K562 (cell line): ENCODE measurements at regions not wholly inside any gene's neighbourhood (a gene's known extent, or its start where the extent isn't known, plus 50 kb on each side); places are given as distances from the start of the nearest gene placed in this dataset.

Experiments used
- ATAC-seq: fragments of 200-7000 bp; cut with Tn5 transposase; 3 replicates; pipeline ENCODE4 v1.9.1; 2020; ENCODE audit warnings: moderate library complexity
- BruUV-seq: library from RNA; stranded (reverse); fragments of 400-500 nt; replicated peaks from 2 replicates; lab custom pipeline; 2021; lab: Mats Ljungman, UMichigan
- CTCF ChIA-PET: fragments of 300-600 bp; formaldehyde crosslinking; extraction: SDS; loops from one replicate; lab custom pipeline; 2021; ENCODE audit warnings: low intra/inter-chr PET ratio; lab: Yijun Ruan, JAX
- POLR2A ChIA-PET: fragments of 300-600, 350-650 bp; sonication (Branson Sonifier 250); formaldehyde crosslinking; extraction: SDS; loops from one replicate; lab custom pipeline; 2021; ENCODE audit warnings: antibody characterized with exemption, inconsistent platforms; lab: Yijun Ruan, JAX
- DNase-seq, 4 experiments: peaks; one replicate each; pipeline versions ENCODE4 v3.0.0 to v3.0.0-alpha.2; 2011 to 2018; ENCODE audit warnings: low spot score in 3 of 4, mixed read lengths in 3 of 4; ENCODE audit errors: extremely low read depth in 1 of 4
- FAIRE-seq: peaks from 2 replicates; lab custom pipeline; 2011; peaks lifted over from hg19 to GRCh38; lab: Jason Lieb, UNC
- H2AFZ ChIP-seq: 2 replicates; pipeline ENCODE4 v1.6.0; 2011; ENCODE audit warnings: low read depth, low read length, control low read depth, inconsistent platforms
- H3K27ac ChIP-seq: fragments of 200-600 bp; 3 replicates; pipeline ENCODE4 v1.8.0; 2011; ENCODE audit warnings: low read depth, mild to moderate bottlenecking, control low read depth, inconsistent platforms, low read length, moderate library complexity, mixed read lengths; ENCODE audit errors: extremely low read depth
- H3K27me3 ChIP-seq, 2 experiments: fragments of 300-600 bp in 1 of 2; 2 replicates in 1 of 2; 3 replicates in 1 of 2; pipeline versions ENCODE4 v1.6.0 to v1.8.0; 2011; ENCODE audit warnings: inconsistent platforms in 2 of 2, low read length in 2 of 2, mild to moderate bottlenecking in 1 of 2, mixed read lengths in 1 of 2, moderate library complexity in 1 of 2; ENCODE audit not compliant: control insufficient read depth in 2 of 2, insufficient read depth in 2 of 2
- H3K36me3 ChIP-seq: fragments of 300-600 bp; 3 replicates; pipeline ENCODE4 v1.8.0; 2011; ENCODE audit warnings: mild to moderate bottlenecking, low read length, inconsistent platforms; ENCODE audit not compliant: control insufficient read depth, insufficient read depth
- H3K4me1 ChIP-seq, 2 experiments: fragments of 200-600 bp in 1 of 2; replicated peaks in 1 of 2; 2 replicates in 1 of 2; 3 replicates in 1 of 2; pipeline versions ENCODE4 v1.5.1 to v1.8.0; 2011; ENCODE audit warnings: inconsistent platforms in 2 of 2, low read length in 2 of 2, mild to moderate bottlenecking in 1 of 2, mixed read lengths in 1 of 2, moderate library complexity in 1 of 2; ENCODE audit not compliant: control insufficient read depth in 2 of 2, insufficient read depth in 2 of 2
- H3K4me2 ChIP-seq: 2 replicates; pipeline ENCODE4 v1.6.1; 2011; ENCODE audit warnings: low read length, control low read depth, inconsistent platforms, mixed read lengths; ENCODE audit not compliant: insufficient read depth
- H3K4me3 ChIP-seq: fragments of 200-600 bp; sonication (generic), shearing (Covaris generic); 2 replicates; pipeline ENCODE4 v1.5.1; 2016; ENCODE audit warnings: control low read depth, inconsistent platforms
- H3K79me2 ChIP-seq: fragments of 200-600 bp; 3 replicates; pipeline ENCODE4 v1.8.0; 2011; ENCODE audit warnings: low read length, inconsistent platforms; ENCODE audit not compliant: control insufficient read depth, insufficient read depth
- H3K9ac ChIP-seq, 2 experiments: 2 replicates each; pipeline versions ENCODE4 v1.6.0 to v1.6.1; 2011; ENCODE audit warnings: low read depth in 2 of 2, low read length in 2 of 2, control low read depth in 1 of 2, inconsistent platforms in 1 of 2, mild to moderate bottlenecking in 1 of 2, mixed read lengths in 1 of 2; ENCODE audit not compliant: insufficient read depth in 1 of 2
- H3K9me1 ChIP-seq: one replicate; pipeline ENCODE4 v1.6.0; 2011; ENCODE audit warnings: inconsistent platforms, mild to moderate bottlenecking, low read length, moderate library complexity; ENCODE audit not compliant: control insufficient read depth, insufficient read depth
- H3K9me3 ChIP-seq: replicated peaks from 2 replicates; pipeline ENCODE4 v1.5.1; 2011; ENCODE audit warnings: low read depth, low read length, inconsistent platforms; ENCODE audit not compliant: control insufficient read depth, insufficient read depth
- H4K20me1 ChIP-seq: replicated peaks from 2 replicates; pipeline ENCODE4 v1.6.1; 2011; ENCODE audit warnings: low read length, inconsistent platforms, mixed read lengths; ENCODE audit not compliant: control insufficient read depth, insufficient read depth
- BCOR ChIP-seq: fragments of 450-650 bp; IDR thresholded peaks from 2 replicates; pipeline ENCODE4 v1.6.1; 2016
- CCAR2 ChIP-seq: fragments of 200-400 bp; formaldehyde crosslinking; IDR thresholded peaks from 2 replicates; pipeline ENCODE4 v1.6.1; 2017; ENCODE audit warnings: mild to moderate bottlenecking, low read depth, low read length
- ESRRA ChIP-seq: fragments of 450-650 bp; IDR thresholded peaks from 2 replicates; pipeline ENCODE4 v1.6.1; 2014; ENCODE audit warnings: low read depth, mild to moderate bottlenecking, moderate library complexity, borderline replicate concordance
- FOXA3 ChIP-seq, 2 experiments: fragments of 450-650 bp in 1 of 2; sonication (generic) in 1 of 2; formaldehyde crosslinking; IDR thresholded peaks in 1 of 2; conservative IDR thresholded peaks in 1 of 2; 2 replicates each; pipeline versions ENCODE4 v1.4.0 to v1.8.0; 2020 to 2022; ENCODE audit warnings: mild to moderate bottlenecking in 2 of 2, missing genetic modification reagents in 1 of 2
- KAT2B ChIP-seq: IDR thresholded peaks from one replicate; pipeline ENCODE4 v1.6.1; 2012; ENCODE audit warnings: low read depth, mild to moderate bottlenecking, control low read depth, inconsistent platforms, low read length, moderate library complexity
- KLF6 ChIP-seq: fragments of 250-450 bp; sonication (Bioruptor Pico); IDR thresholded peaks from 2 replicates; pipeline ENCODE4 v1.4.0; 2020; ENCODE audit warnings: mild to moderate bottlenecking, moderate library complexity, borderline replicate concordance
- MAFG ChIP-seq: fragments of 450-650 bp; conservative IDR thresholded peaks from 2 replicates; pipeline ENCODE4 v1.6.1; 2016; ENCODE audit warnings: missing genetic modification characterization, missing compliant biosample characterization
- MCM2 ChIP-seq: fragments of 450-650 bp; IDR thresholded peaks from 2 replicates; pipeline ENCODE4 v1.6.1; 2017; ENCODE audit warnings: low read depth, mild to moderate bottlenecking
- MEF2D ChIP-seq: conservative IDR thresholded peaks from 2 replicates; pipeline ENCODE4 v1.6.1; 2016; ENCODE audit warnings: low read depth, missing genetic modification characterization, missing compliant biosample characterization
- MYC ChIP-seq, 2 experiments: fragments of 250-450 bp in 1 of 2; sonication (Bioruptor Pico) in 1 of 2; IDR thresholded peaks; 2 replicates each; pipeline versions ENCODE4 v1.5.1 to v1.6.1; 2012 to 2021; ENCODE audit warnings: low read depth in 2 of 2, borderline replicate concordance in 1 of 2, improper control_type of control experiment in 1 of 2, low read length in 1 of 2, mild to moderate bottlenecking in 1 of 2, moderate library complexity in 1 of 2
- POLR2G ChIP-seq: fragments of 200-400 bp; formaldehyde crosslinking; IDR thresholded peaks from 2 replicates; pipeline ENCODE4 v1.6.1; 2017; ENCODE audit warnings: low read depth, mild to moderate bottlenecking, antibody characterized with exemption, low read length, moderate library complexity
- SIN3A ChIP-seq, 2 experiments: fragments of 150-350 bp in 1 of 2; IDR thresholded peaks; 2 replicates each; pipeline ENCODE4 v1.6.1; 2011 to 2016; ENCODE audit warnings: borderline replicate concordance in 2 of 2, low read depth in 2 of 2, low read length in 2 of 2, mild to moderate bottlenecking in 2 of 2, moderate library complexity in 2 of 2; ENCODE audit not compliant: control insufficient read depth in 1 of 2
- SIX5 ChIP-seq, 2 experiments: IDR thresholded peaks; 2 replicates each; pipeline ENCODE4 v1.6.1; 2011; ENCODE audit warnings: low read length in 2 of 2, borderline replicate concordance in 1 of 2, low read depth in 1 of 2, mild to moderate bottlenecking in 1 of 2, moderate library complexity in 1 of 2; ENCODE audit not compliant: insufficient read depth in 1 of 2
- TAF1 ChIP-seq: IDR thresholded peaks from 2 replicates; pipeline ENCODE4 v1.6.1; 2011; ENCODE audit warnings: mild to moderate bottlenecking, low read length, moderate library complexity; ENCODE audit not compliant: insufficient read depth, control insufficient read depth, severe bottlenecking; ENCODE audit errors: extremely low read depth
- ZNF239 ChIP-seq: fragments of 250-450 bp; sonication (Bioruptor Pico); IDR thresholded peaks from 2 replicates; pipeline ENCODE4 v1.4.0; 2020; ENCODE audit warnings: mild to moderate bottlenecking
- ZNF408 ChIP-seq: fragments of 250-450 bp; sonication (Bioruptor Pico); IDR thresholded peaks from 2 replicates; pipeline ENCODE4 v1.4.0; 2020; ENCODE audit warnings: low read depth, mild to moderate bottlenecking, moderate library complexity
- WGBS: fragments of 100-300 bp; shearing (Covaris generic); methylation state at CpG from one replicate; pipeline ENCODE4 v1.1.6; 2016; ENCODE audit warnings: low coverage, mixed read lengths; ENCODE audit not compliant: insufficient coverage; ENCODE audit errors: missing lambda C conversion rate; 5-methylcytosine and 5-hydroxymethylcytosine counted together
- in situ Hi-C: fragments of 300-500 bp; cut with MboI; formaldehyde crosslinking; loops from 4 replicates; pipeline ENCODE4 v1.15.0; 2018; ENCODE audit warnings: inconsistent platforms, mixed read lengths
- intact Hi-C: fragments of 100-400 bp; cut with micrococcal nuclease; formaldehyde crosslinking; loops from 2 replicates; pipeline ENCODE4 v1.14.2; 2022
- TF ChIP-seq, protein P1 (sequence below): fragments of 450-650 bp; IDR thresholded peaks from 2 replicates; pipeline ENCODE4 v1.6.1; 2016; ENCODE audit warnings: low read depth, mild to moderate bottlenecking, moderate library complexity
- TF ChIP-seq, protein P2 (sequence below): sonication (generic); IDR thresholded peaks from 2 replicates; pipeline ENCODE4 v1.6.1; 2016
- TF ChIP-seq, protein P3 (sequence below): fragments of 250-450 bp; sonication (Bioruptor Pico); IDR thresholded peaks from 2 replicates; pipeline ENCODE4 v1.9.0; 2021; ENCODE audit warnings: mild to moderate bottlenecking

GRCh38 chr12:28079539-28079938 lies 107.0 kb upstream of the PTHLH start (continued):
- TF ChIP-seq, protein P1, sequence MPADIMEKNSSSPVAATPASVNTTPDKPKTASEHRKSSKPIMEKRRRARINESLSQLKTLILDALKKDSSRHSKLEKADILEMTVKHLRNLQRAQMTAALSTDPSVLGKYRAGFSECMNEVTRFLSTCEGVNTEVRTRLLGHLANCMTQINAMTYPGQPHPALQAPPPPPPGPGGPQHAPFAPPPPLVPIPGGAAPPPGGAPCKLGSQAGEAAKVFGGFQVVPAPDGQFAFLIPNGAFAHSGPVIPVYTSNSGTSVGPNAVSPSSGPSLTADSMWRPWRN: no peak
- TF ChIP-seq BCOR (no peak), ZNF239 (CRISPR knock-in tag) (no peak)
- TF ChIP-seq, all 486 proteins: peak for 0

- POLR2A ChIA-PET: interaction anchor here (0.7 kb wide), 1 partner anchor 408 kb away, joined by 4 read pairs; no protein-coding TSS in a partner anchor
- BruUV-seq: no TSS peak
These were observed 108.2 kb upstream of the CCDC91 start for GRCh38 chr12:28082096-28082495.

More at GRCh38 chr12:28082096-28082495, 108.2 kb upstream of the CCDC91 start:
- H3K4me2 ChIP-seq: no peak overlapping the region
- WGBS: 11% methylated on average over 1 of the region's 1 CpG
- no peaks in the 10 kb centered on the region for H3K36me3 ChIP-seq
- ATAC-seq (no peak), FAIRE-seq (no peak), DNase-seq (no peak)
- in situ Hi-C loops (no loop called here), intact Hi-C loops (no loop called here)
- TF ChIP-seq KLF6 (CRISPR knock-in tag): no peak
- no peak for TF ChIP-seq ESRRA
- TF ChIP-seq SIN3A (IDR thresholded peaks at IDR 0.05; ENCODE audit: borderline replicate concordance in 2 of 2, control insufficient read depth in 1 of 2, low read depth in 2 of 2, low read length in 2 of 2): no peak
- TF ChIP-seq, protein P2, sequence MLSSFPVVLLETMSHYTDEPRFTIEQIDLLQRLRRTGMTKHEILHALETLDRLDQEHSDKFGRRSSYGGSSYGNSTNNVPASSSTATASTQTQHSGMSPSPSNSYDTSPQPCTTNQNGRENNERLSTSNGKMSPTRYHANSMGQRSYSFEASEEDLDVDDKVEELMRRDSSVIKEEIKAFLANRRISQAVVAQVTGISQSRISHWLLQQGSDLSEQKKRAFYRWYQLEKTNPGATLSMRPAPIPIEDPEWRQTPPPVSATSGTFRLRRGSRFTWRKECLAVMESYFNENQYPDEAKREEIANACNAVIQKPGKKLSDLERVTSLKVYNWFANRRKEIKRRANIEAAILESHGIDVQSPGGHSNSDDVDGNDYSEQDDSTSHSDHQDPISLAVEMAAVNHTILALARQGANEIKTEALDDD: no peak
- TF ChIP-seq MAFG (tag): no peak
- no peak for TF ChIP-seq KAT2B
- TF ChIP-seq FOXA3 (CRISPR knock-in tag; conservative IDR thresholded peaks at IDR 0.05 in 1 of 2, IDR thresholded peaks at IDR 0.05 in 1 of 2): no peak
- TF ChIP-seq SIX5 (IDR thresholded peaks at IDR 0.05; ENCODE audit: borderline replicate concordance in 1 of 2, insufficient read depth in 1 of 2, low read depth in 1 of 2, low read length in 2 of 2): no peak
- TF ChIP-seq MCM2: no peak
- no peak for TF ChIP-seq MYC (IDR thresholded peaks at IDR 0.05; ENCODE audit: low read depth, low read length)
- no peak for TF ChIP-seq MYC (CRISPR knock-in tag; IDR thresholded peaks at IDR 0.05; ENCODE audit: borderline replicate concordance, low read depth)
- no peak for TF ChIP-seq POLR2G
- no peak for TF ChIP-seq MEF2D (tag)
- no peak for TF ChIP-seq TAF1
- TF ChIP-seq, protein P3, sequence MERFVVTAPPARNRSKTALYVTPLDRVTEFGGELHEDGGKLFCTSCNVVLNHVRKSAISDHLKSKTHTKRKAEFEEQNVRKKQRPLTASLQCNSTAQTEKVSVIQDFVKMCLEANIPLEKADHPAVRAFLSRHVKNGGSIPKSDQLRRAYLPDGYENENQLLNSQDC (CRISPR knock-in tag): no peak
- TF ChIP-seq CCAR2: no peak
- no peak for TF ChIP-seq ZNF408 (CRISPR knock-in tag)
- CTCF ChIA-PET: no interaction called here
- H3K9ac ChIP-seq: no peak overlapping the region
- no peaks in the 10 kb centered on the region for H3K79me2 ChIP-seq
- no peaks in the 10 kb centered on the region for H3K9me1 ChIP-seq
- H3K4me1 ChIP-seq: no peaks in the 10 kb centered on the region
- H3K4me3 ChIP-seq: no peak overlapping the region
- no peaks in the 10 kb centered on the region for H4K20me1 ChIP-seq
- no peaks in the 10 kb centered on the region; a peak in 1 of 5 replicates for H3K27me3 ChIP-seq
- H3K27ac ChIP-seq: no peak overlapping the region
- no peak overlapping the region for H2AFZ ChIP-seq
- H3K9me3 ChIP-seq: no peaks in the 10 kb centered on the region
